IPS DF 6.9 (cell line): ENCODE measurements at regions not wholly inside any gene's neighbourhood (a gene's known extent, or its start where the extent isn't known, plus 50 kb on each side); places are given as distances from the start of the nearest gene placed in this dataset.
"Not testable (repeated sequence)": the region's sequence is repeated elsewhere in the genome, so short reads cannot be mapped to it uniquely, and the experiment has no call there.

Experiments
- DNase-seq: peaks from one replicate; pipeline ENCODE4 v3.0.0-alpha.2; 2013; ENCODE audit warnings: low read depth, low spot score
- H3K27ac ChIP-seq: one replicate; pipeline ENCODE4 v1.5.1; 2013; ENCODE audit warnings: low read length, control low read depth
- H3K27me3 ChIP-seq: 2 replicates; pipeline ENCODE4 v1.6.1; 2013; ENCODE audit warnings: mild to moderate bottlenecking, low read length; ENCODE audit not compliant: control insufficient read depth, insufficient read depth
- H3K36me3 ChIP-seq: 2 replicates; pipeline ENCODE4 v1.6.1; 2013; ENCODE audit warnings: low read length; ENCODE audit not compliant: control insufficient read depth, insufficient read depth
- H3K4me1 ChIP-seq: 2 replicates; pipeline ENCODE4 v1.6.1; 2013; ENCODE audit warnings: low read length; ENCODE audit not compliant: control insufficient read depth, insufficient read depth
- H3K4me3 ChIP-seq: 2 replicates; pipeline ENCODE4 v1.5.1; 2013; ENCODE audit warnings: mild to moderate bottlenecking, low read length
- H3K9me3 ChIP-seq: 2 replicates; pipeline ENCODE4 v1.6.1; 2013; ENCODE audit warnings: low read length, inconsistent platforms; ENCODE audit not compliant: control insufficient read depth, insufficient read depth
- WGBS: extraction: QIAGEN DNeasy Blood & Tissue Kit; methylation state at CpG from one replicate; pipeline ENCODE4 v1.1.7; 2013; ENCODE audit warnings: mixed read lengths, missing lambda C conversion rate; ENCODE audit not compliant: insufficient read length, insufficient coverage; 5-methylcytosine and 5-hydroxymethylcytosine counted together

- no peaks in the 10 kb centered on the region for H3K36me3 ChIP-seq
- 100% methylated on average over 1 of the region's 16 CpGs for WGBS
Measured at GRCh38 chr9:16052757-16053530, 500.1 kb downstream of the CCDC171 start.

GRCh38 chr9:16057541-16057940 is 504.7 kb downstream of the CCDC171 start:
- WGBS: no CpG with 5 or more reads among the region's 4 CpGs
- Histone ChIP-seq H3K9me3 (no peaks in the 10 kb centered on the region), H3K4me3 (no peak overlapping the region), H3K36me3 (no peaks in the 10 kb centered on the region), H3K4me1 (0 out of 2 replicates have a peak, but pooled peaks cover 3% of the 10 kb centered on the region), H3K27ac (no peak overlapping the region), H3K27me3 (no peaks in the 10 kb centered on the region)
- no peak for DNase-seq

More at GRCh38 chr9:16052757-16053530, 500.1 kb downstream of the CCDC171 start:
- Histone ChIP-seq H3K27me3 (no peaks in the 10 kb centered on the region), H3K4me1 (0 out of 2 replicates have a peak, but pooled peaks cover 1% of the 10 kb centered on the region), H3K4me3 (no peak overlapping the region), H3K27ac (no peak overlapping the region), H3K9me3 (no peaks in the 10 kb centered on the region)
- no peak for DNase-seq

GRCh38 chr9:16058131-16058549 is 505.3 kb downstream of the CCDC171 start:
- Histone ChIP-seq H3K4me3 (no peak overlapping the region), H3K4me1 (0 out of 2 replicates have a peak, but pooled peaks cover 3% of the 10 kb centered on the region), H3K9me3 (no peaks in the 10 kb centered on the region), H3K27me3 (no peaks in the 10 kb centered on the region), H3K36me3 (no peaks in the 10 kb centered on the region), H3K27ac (no peak overlapping the region)
- no peak for DNase-seq
- no CpG with 5 or more reads among the region's 7 CpGs for WGBS

DNA sequence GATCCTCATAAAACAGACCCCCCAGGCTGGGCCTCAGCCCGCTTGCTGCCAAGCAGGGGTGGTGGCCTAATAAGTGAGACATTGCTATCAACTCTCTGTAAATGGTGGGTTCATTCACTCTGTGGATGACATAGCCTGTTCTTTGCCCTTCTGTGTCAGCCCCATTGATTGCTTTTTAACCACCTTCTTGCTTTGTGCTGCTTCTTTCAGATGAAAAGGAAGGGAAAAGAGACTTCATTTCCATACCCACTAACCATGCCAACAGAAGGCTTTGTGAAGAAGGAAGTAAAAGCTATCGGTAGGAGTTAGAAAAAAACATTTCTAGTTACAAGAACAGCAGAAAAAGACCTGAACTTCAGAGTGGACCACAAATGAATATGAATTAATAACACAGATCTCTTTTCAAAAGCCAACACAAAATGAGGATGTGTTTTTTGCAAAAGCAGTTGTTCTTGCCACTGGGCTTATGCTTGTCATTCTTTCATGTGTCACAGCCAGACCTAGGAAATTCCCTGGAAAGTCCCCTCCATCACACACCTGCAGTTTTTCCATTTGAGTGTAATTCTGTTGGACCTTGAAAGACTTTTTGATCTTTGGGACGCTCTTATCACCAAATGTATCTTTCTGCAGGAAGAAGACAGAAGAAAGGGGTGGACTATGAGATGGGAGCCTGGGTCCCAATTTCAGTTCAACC is 507.7 kb downstream of the CCDC171 start:
- Histone ChIP-seq H3K27me3 (no peaks in the 10 kb centered on the region), H3K36me3 (no peaks in the 10 kb centered on the region), H3K9me3 (no peaks in the 10 kb centered on the region), H3K27ac (no peak overlapping the region), H3K4me3 (no peak overlapping the region), H3K4me1 (0 out of 2 replicates have a peak, but pooled peaks cover 3% of the 10 kb centered on the region)
- no CpG with 5 or more reads among the region's 3 CpGs for WGBS
- no peak for DNase-seq

- Histone ChIP-seq H3K9me3 (no peaks in the 10 kb centered on the region), H3K4me1 (0 out of 2 replicates have a peak, but pooled peaks cover 2% of the 10 kb centered on the region), H3K4me3 (no peak overlapping the region), H3K36me3 (no peaks in the 10 kb centered on the region), H3K27ac (no peak overlapping the region), H3K27me3 (no peaks in the 10 kb centered on the region)
- WGBS: no CpG with 5 or more reads among the region's 9 CpGs
- no peak for DNase-seq
Measured at GRCh38 chr9:16062542-16063240, 509.8 kb downstream of the CCDC171 start.

- no CpG with 5 or more reads among the region's 5 CpGs for WGBS
- H3K36me3 ChIP-seq: no peaks in the 10 kb centered on the region
- H3K4me3 ChIP-seq: no peak overlapping the region
- H3K27ac ChIP-seq: no peak overlapping the region
- H3K4me1 ChIP-seq: 0 out of 2 replicates have a peak, but pooled peaks cover 2% of the 10 kb centered on the region
- no peak for DNase-seq
- no peaks in the 10 kb centered on the region for H3K9me3 ChIP-seq
- H3K27me3 ChIP-seq: no peaks in the 10 kb centered on the region
Measured at GRCh38 chr9:16063241-16063591, 510.4 kb downstream of the CCDC171 start.

GRCh38 chr9:16064771-16065170 is 511.9 kb downstream of the CCDC171 start:
- H3K4me3 ChIP-seq: no peak overlapping the region
- no CpG with 5 or more reads among the region's 8 CpGs for WGBS
- 0 out of 2 replicates have a peak, but pooled peaks cover 2% of the 10 kb centered on the region for H3K4me1 ChIP-seq
- no peak overlapping the region for H3K27ac ChIP-seq
- no peaks in the 10 kb centered on the region for H3K9me3 ChIP-seq
- DNase-seq: no peak
- H3K27me3 ChIP-seq: no peaks in the 10 kb centered on the region
- H3K36me3 ChIP-seq: no peaks in the 10 kb centered on the region

GRCh38 chr9:16066201-16066600 is 513.4 kb downstream of the CCDC171 start:
- not testable (repeated sequence) for H3K4me1 ChIP-seq, H3K9me3 ChIP-seq, H3K36me3 ChIP-seq, H3K4me3 ChIP-seq, DNase-seq, H3K27me3 ChIP-seq, H3K27ac ChIP-seq
- no CpG with 5 or more reads among the region's 6 CpGs for WGBS

DNA sequence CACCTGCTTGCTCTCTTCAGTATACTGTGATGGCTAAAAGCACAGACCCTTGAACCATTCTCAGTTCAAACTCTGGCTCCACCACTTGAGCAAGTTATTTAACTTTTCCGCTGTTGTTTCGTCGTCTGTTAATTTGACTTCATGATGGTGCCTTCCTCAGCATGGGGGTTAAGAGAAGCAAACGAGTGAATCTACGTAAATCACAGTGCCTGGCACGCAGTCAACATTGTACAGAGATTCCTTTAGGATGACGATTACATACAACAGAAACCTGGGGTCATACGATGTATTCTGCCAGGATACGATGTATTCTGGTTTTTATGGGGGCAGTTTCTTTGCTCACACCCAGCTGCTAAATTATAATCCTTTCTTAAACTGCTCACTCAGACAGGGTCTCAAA is 515.6 kb downstream of the CCDC171 start:
- no peak for DNase-seq
- H3K27ac ChIP-seq: no peak overlapping the region
- no peak overlapping the region for H3K4me3 ChIP-seq
- H3K36me3 ChIP-seq: no peaks in the 10 kb centered on the region
- no peaks in the 10 kb centered on the region for H3K27me3 ChIP-seq
- H3K9me3 ChIP-seq: no peaks in the 10 kb centered on the region
- no peaks in the 10 kb centered on the region for H3K4me1 ChIP-seq
- WGBS: no CpG with 5 or more reads among the region's 9 CpGs

GRCh38 chr9:16069249-16069648 is 516.4 kb downstream of the CCDC171 start:
- Histone ChIP-seq H3K4me1 (no peaks in the 10 kb centered on the region), H3K36me3 (no peaks in the 10 kb centered on the region), H3K9me3 (no peaks in the 10 kb centered on the region), H3K27ac (no peak overlapping the region), H3K4me3 (no peak overlapping the region), H3K27me3 (no peaks in the 10 kb centered on the region)
- no peak for DNase-seq
- WGBS: no CpG with 5 or more reads among the region's 13 CpGs
